IMR-90 (cell line): ENCODE measurements at regions not wholly inside any gene's neighbourhood (a gene's known extent, or its start where the extent isn't known, plus 50 kb on each side); places are given as distances from the start of the nearest gene placed in this dataset.
"Not testable (repeated sequence)": the region's sequence is repeated elsewhere in the genome, so short reads cannot be mapped to it uniquely, and the experiment has no call there.

Source experiments
- ATAC-seq: fragments of 200-7000 bp; cut with Tn5 transposase; 2 replicates; pipeline ENCODE4 v1.9.1; 2020; ENCODE audit warnings: low read depth, mild to moderate bottlenecking, moderate library complexity
- BruUV-seq: library from RNA; stranded (reverse); fragments of 400-500 nt; replicated peaks from 2 replicates; lab custom pipeline; 2021; lab: Mats Ljungman, UMichigan
- CTCF ChIA-PET: fragments of 300-600 bp; formaldehyde crosslinking; extraction: SDS; loops from one replicate; lab custom pipeline; 2021; ENCODE audit warnings: antibody characterized with exemption; lab: Yijun Ruan, JAX
- POLR2A ChIA-PET: fragments of 300-600 bp; sonication (Branson Sonifier 250); formaldehyde crosslinking; loops from one replicate; lab custom pipeline; 2022; ENCODE audit warnings: antibody characterized with exemption; ENCODE audit not compliant: unreplicated experiment; lab: Charles Lee
- DNase-seq: peaks from one replicate; pipeline ENCODE4 v3.0.0; 2013
- H2AFZ ChIP-seq: replicated peaks from 2 replicates; pipeline ENCODE3; 2013; ENCODE audit warnings: low read length, mild to moderate bottlenecking; ENCODE audit not compliant: poor library complexity
- H2AK5ac ChIP-seq: 2 replicates; pipeline ENCODE4 v1.6.1; 2013; ENCODE audit warnings: low read depth, low read length, inconsistent platforms
- H2AK9ac ChIP-seq: replicated peaks from 2 replicates; pipeline ENCODE3; 2013; ENCODE audit warnings: mild to moderate bottlenecking, low read depth, low read length, moderate library complexity; ENCODE audit not compliant: poor library complexity
- H2BK120ac ChIP-seq: 2 replicates; pipeline ENCODE4 v1.6.1; 2013; ENCODE audit warnings: low read depth, low read length, inconsistent platforms
- H2BK15ac ChIP-seq: 3 replicates; pipeline ENCODE4 v1.6.1; 2013; ENCODE audit warnings: low read depth, low read length, inconsistent platforms
- H2BK20ac ChIP-seq: 2 replicates; pipeline ENCODE4 v1.6.1; 2013; ENCODE audit warnings: low read depth, mild to moderate bottlenecking, inconsistent platforms, low read length, moderate library complexity
- H2BK5ac ChIP-seq: 2 replicates; pipeline ENCODE4 v1.6.1; 2013; ENCODE audit warnings: mild to moderate bottlenecking, low read depth, low read length, inconsistent platforms; ENCODE audit not compliant: poor library complexity, severe bottlenecking
- H3K14ac ChIP-seq: replicated peaks from 2 replicates; pipeline ENCODE4 v1.6.1; 2013; ENCODE audit warnings: low read depth, low read length, inconsistent platforms
- H3K18ac ChIP-seq: 2 replicates; pipeline ENCODE4 v1.6.1; 2013; ENCODE audit warnings: low read depth, low read length, control low read depth
- H3K23ac ChIP-seq: 2 replicates; pipeline ENCODE4 v1.6.1; 2013; ENCODE audit warnings: low read depth, low read length, inconsistent platforms
- H3K27ac ChIP-seq: 2 replicates; pipeline ENCODE4 v1.5.1; 2013; ENCODE audit warnings: mild to moderate bottlenecking, control low read depth, low read length; ENCODE audit not compliant: insufficient read depth
- H3K27me3 ChIP-seq: 2 replicates; pipeline ENCODE4 v1.6.1; 2013; ENCODE audit warnings: low read length; ENCODE audit not compliant: control insufficient read depth, insufficient read depth
- H3K36me3 ChIP-seq: 2 replicates; pipeline ENCODE4 v1.6.1; 2013; ENCODE audit warnings: low read length, mixed read lengths; ENCODE audit not compliant: control insufficient read depth, insufficient read depth
- H3K4ac ChIP-seq: 2 replicates; pipeline ENCODE4 v1.6.1; 2013; ENCODE audit warnings: low read depth, low read length, inconsistent platforms
- H3K4me1 ChIP-seq: 2 replicates; pipeline ENCODE4 v1.6.1; 2013; ENCODE audit warnings: low read length, mixed read lengths; ENCODE audit not compliant: control insufficient read depth, insufficient read depth
- H3K4me2 ChIP-seq: 2 replicates; pipeline ENCODE4 v1.6.1; 2013; ENCODE audit warnings: low read depth, mild to moderate bottlenecking, control low read depth, low read length, moderate library complexity
- H3K4me3 ChIP-seq: 2 replicates; pipeline ENCODE4 v1.5.1; 2013; ENCODE audit warnings: low read depth, mild to moderate bottlenecking, control low read depth, low read length, moderate library complexity; ENCODE audit not compliant: insufficient read depth
- H3K56ac ChIP-seq: 2 replicates; pipeline ENCODE4 v1.6.1; 2013; ENCODE audit warnings: low read length, inconsistent platforms; ENCODE audit not compliant: insufficient read depth; ENCODE audit errors: extremely low read depth
- H3K79me1 ChIP-seq, 2 experiments: 2 replicates each; pipeline ENCODE4 v1.6.1; 2013; ENCODE audit warnings: low read length in 2 of 2, inconsistent platforms in 1 of 2, low read depth in 1 of 2
- H3K9ac ChIP-seq: 2 replicates; pipeline ENCODE4 v1.6.1; 2013; ENCODE audit warnings: low read depth, low read length, control low read depth
- H3K9me1 ChIP-seq: 2 replicates; pipeline ENCODE4 v1.6.1; 2013; ENCODE audit warnings: low read length, inconsistent platforms; ENCODE audit not compliant: insufficient read depth
- H3K9me3 ChIP-seq: 2 replicates; pipeline ENCODE4 v1.6.1; 2013; ENCODE audit warnings: low read length; ENCODE audit not compliant: control insufficient read depth, insufficient read depth
- H4K20me1 ChIP-seq: 2 replicates; pipeline ENCODE4 v1.6.1; 2013; ENCODE audit warnings: low read length, inconsistent platforms; ENCODE audit not compliant: insufficient read depth
- H4K5ac ChIP-seq: 2 replicates; pipeline ENCODE4 v1.6.1; 2013; ENCODE audit warnings: mild to moderate bottlenecking, low read depth, low read length, control low read depth
- H4K8ac ChIP-seq, 2 experiments: 2 replicates each; pipeline ENCODE4 v1.6.1; 2013; ENCODE audit warnings: low read depth in 2 of 2, low read length in 2 of 2, control low read depth in 1 of 2, inconsistent platforms in 1 of 2
- H4K91ac ChIP-seq: 2 replicates; pipeline ENCODE4 v1.6.1; 2013; ENCODE audit warnings: low read depth, low read length, inconsistent platforms; ENCODE audit not compliant: insufficient read depth
- WGBS, 2 experiments: methylation state at CpG; one replicate each; pipeline versions ENCODE4 v1.1.5 to v1.1.7; 2013; ENCODE audit warnings: missing lambda C conversion rate in 2 of 2; ENCODE audit not compliant: insufficient read length in 1 of 2; ENCODE audit errors: extremely low coverage in 2 of 2; 5-methylcytosine and 5-hydroxymethylcytosine counted together
- dilution Hi-C: fragments of 300-500 bp; cut with HindIII; formaldehyde crosslinking; loops from one replicate; pipeline ENCODE4 v1.14.3; 2018; ENCODE audit warnings: low sequenced_read_pairs; ENCODE audit not compliant: unreplicated experiment
- in situ Hi-C: fragments of 300-500 bp; cut with MboI; formaldehyde crosslinking; loops from 3 replicates; pipeline ENCODE4 v1.14.3; 2019; ENCODE audit warnings: low sequenced_read_pairs, inconsistent platforms, mixed read lengths
- intact Hi-C: fragments of 100-400 bp; cut with micrococcal nuclease; formaldehyde crosslinking; loops from 2 replicates; pipeline ENCODE4 v1.10.0; 2022

DNA sequence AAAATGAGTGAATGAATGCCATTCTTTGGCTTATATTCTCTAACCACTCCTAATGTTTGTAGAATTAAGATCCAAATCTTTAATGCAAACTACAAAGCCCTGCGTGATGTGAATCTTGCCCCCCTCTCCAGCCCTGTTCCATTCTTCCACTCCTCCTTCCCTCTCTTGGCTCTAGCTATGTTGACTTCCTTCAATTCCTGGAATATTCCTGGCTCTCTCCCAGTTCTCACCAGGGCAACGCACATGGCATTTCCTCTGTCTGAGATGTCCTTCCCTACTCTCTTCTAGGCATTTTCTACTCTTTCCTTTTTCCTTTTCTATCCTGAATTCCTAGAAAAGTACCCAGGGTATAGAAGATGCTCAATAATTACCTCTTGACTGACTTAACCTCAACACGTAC is 446.0 kb upstream of the ADAMTS9 start:
- H2AK9ac ChIP-seq, H3K4me2 ChIP-seq, H2BK5ac ChIP-seq, H3K9me1 ChIP-seq, H4K91ac ChIP-seq, in situ Hi-C loops, ATAC-seq, H3K27ac ChIP-seq, H3K4me1 ChIP-seq, H3K9me3 ChIP-seq, H3K56ac ChIP-seq, H3K79me1 ChIP-seq, H2BK120ac ChIP-seq, H2AK5ac ChIP-seq, H2BK15ac ChIP-seq, dilution Hi-C loops, BruUV-seq, H3K23ac ChIP-seq, H4K20me1 ChIP-seq, H2BK20ac ChIP-seq, H3K4ac ChIP-seq, H2AFZ ChIP-seq, H3K4me3 ChIP-seq, POLR2A ChIA-PET, H4K5ac ChIP-seq, DNase-seq, H3K18ac ChIP-seq, H3K14ac ChIP-seq, CTCF ChIA-PET, H3K9ac ChIP-seq, intact Hi-C loops, H3K36me3 ChIP-seq, H3K27me3 ChIP-seq, H4K8ac ChIP-seq: not testable (repeated sequence)
- WGBS, 2 experiments, result 44% methylated on average over 2 of the region's 3 CpGs; no CpG with 5 or more reads in 1 of the 2 experiments
